GDM1 (cell line): ENCODE measurements at regions not wholly inside any gene's neighbourhood (a gene's known extent, or its start where the extent isn't known, plus 50 kb on each side); places are given as distances from the start of the nearest gene placed in this dataset.

ENCODE experiments used
- DNase-seq: peaks from one replicate; lab custom pipeline; 2025; lab: John Stamatoyannopoulos, UW

DNA sequence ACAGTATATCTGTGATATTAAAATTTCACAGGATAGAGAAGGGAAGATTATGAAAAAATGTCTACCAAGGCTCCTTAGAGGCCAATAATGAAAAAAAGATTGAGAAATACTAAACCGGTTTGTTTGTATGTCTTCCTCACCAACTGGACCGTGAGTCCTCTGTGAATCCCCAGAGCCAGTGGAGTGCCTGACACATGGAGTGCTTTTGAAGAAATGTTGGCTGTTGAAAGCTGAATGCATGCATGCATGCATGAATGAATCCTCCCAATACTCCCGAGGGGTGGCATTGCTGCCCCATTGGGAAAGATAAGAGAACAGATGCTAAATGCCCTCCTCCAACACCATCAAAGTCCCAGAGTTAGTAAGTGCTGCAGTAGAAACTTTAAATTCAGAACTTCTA, 152.7 kb upstream of the SERP2 start:
- DNase-seq = no peak

DNA sequence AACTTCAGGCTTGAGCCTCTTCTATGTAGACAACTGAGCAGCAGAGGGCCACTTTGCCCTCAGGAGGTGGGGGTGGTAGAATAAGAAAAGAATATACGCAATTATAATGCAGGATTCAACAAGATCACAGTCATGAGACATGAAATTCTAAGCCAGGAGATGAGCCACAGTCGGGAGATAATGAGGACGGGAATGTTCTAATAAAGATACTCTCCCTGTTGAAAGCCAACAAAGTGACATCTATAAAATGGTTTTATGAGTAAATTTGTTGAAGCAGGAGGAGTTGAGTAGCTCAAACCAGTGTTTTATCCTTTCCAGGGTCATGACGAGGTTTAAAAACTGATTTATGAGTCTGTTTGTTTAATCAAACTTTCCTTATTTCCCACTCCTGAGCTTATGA, 152.0 kb upstream of the SERP2 start:
- DNase-seq = no peak

DNA sequence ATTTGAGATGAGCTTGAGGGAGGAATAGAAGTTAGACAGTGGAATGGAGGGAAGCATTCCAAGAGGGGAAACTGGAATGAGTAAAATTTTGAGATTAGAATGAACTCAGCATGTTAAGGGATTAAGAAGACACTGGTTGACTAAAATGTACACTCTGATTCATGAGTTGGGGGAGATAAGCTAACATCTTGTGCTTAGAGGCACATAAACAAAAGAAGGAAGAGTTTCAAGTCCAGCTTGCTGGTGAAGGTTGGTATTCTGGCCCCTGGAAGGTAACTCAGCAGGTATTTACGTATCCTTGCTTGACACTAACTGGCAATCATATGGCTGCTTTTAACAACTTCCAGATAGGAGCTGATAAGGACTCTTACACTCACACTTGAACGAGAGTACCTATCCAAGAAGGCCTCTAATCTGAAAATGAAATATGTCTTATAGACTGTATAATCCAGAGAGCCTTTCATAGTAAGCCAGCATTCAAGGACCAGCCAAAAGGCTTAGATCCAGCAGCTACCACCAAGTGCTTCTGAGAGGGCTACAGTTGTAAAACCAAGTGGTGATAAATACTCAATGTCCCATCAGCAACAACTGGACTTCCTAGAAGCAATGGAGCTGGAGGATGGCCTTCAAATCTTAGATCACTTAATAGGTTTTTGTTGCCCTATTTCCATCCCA, 149.7 kb upstream of the SERP2 start:
- no peak for DNase-seq

DNA sequence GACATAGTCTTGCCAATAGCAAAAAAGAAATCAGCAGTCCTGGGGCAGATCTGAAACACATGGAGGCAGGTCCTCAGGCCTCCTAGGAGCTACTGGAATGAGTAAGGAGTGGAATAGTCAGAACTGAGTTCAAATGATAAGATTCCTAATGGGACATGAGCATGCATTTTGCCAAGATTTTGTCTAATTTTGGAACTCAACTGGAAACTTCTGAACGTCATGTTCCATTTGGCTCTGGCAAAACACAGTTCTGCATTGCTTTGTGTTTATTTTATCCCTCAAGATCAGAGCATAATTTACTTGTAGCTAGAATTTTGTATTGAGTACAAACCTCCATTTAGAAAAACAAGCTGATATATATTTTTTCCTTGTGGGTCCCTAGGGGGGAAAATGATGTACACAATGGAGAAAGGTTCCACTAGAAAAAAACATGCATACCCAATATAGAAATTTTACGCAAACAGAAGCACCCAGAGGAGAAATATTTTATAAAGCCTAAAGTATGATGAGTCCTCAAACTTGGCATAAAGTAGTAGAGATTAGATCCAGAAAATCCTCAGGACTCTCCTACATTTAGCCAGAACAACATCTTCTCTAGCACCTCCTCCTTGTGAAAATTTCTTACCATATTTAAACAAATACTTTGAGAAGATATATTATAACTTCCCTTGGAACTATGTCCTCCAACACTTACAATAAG, 149.0 kb upstream of the SERP2 start:
- DNase-seq = no peak

DNA sequence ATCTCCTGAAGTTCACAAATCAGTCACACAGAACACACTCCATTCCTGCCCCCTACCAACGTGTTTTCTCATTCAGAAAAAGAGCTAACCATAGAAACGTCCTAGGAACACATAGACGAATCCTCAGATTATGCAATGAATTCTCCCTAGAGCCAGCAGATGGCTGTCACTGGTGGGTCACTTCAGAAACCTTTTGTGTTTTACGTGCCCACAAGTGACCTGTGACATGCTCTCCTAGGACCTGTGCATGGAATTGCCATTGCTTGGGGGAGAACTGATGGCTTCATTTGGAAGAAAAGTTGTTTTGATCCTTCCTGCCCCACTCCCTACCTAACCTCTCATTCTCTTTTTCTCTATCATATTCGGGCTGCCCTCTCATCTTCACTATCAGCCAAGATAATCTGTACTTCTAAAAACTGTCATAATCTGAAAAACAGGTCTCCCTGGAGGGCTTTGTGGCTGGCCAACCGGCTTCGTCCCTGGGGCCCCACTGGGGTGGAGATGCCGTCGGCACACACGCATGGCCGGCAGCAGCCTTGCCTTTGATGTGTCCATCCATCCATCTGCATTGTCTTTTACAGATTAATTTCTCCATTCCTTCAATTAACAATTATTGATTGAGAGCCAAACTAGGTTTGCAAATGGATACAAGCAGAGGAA, 144.1 kb upstream of the SERP2 start:
- DNase-seq = no peak

DNA sequence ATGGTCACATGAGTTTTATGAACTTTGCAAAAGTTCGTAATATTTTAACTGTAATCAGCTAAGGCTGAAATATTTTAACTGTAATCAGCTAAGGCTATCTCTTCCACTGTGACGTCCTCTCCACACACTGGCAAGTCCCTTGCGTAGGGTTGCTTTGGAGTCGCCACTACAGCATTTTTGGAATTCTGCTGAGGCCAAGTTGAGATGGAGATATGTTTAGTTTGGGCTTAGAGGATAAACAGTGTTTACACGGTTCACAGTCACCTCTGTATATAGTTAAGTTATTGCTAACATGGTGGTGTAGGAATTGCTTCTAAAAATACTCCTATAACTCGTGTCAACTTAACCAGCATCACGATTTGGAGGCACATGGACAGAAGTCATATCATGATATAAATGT, 143.6 kb upstream of the SERP2 start:
- DNase-seq = no peak

DNA sequence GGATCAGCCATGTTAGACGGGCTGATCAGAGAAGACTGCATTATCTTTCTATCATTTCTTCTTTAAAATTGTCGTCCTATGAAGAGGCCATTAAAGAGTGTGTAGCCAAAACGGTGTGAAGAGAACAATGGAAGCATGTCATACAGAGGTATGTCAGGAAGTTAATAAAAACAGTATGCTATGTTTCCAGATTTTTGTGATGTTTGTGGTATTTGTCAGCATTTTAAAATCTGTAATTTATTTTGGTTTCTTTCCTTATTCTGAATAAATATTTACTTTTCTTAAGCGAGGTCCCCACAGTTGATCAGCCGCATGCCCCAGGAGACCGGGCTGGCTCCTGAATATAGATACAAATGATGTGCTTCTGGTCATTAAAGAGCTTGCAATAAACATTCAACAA, 142.9 kb upstream of the SERP2 start:
- no peak for DNase-seq

DNA sequence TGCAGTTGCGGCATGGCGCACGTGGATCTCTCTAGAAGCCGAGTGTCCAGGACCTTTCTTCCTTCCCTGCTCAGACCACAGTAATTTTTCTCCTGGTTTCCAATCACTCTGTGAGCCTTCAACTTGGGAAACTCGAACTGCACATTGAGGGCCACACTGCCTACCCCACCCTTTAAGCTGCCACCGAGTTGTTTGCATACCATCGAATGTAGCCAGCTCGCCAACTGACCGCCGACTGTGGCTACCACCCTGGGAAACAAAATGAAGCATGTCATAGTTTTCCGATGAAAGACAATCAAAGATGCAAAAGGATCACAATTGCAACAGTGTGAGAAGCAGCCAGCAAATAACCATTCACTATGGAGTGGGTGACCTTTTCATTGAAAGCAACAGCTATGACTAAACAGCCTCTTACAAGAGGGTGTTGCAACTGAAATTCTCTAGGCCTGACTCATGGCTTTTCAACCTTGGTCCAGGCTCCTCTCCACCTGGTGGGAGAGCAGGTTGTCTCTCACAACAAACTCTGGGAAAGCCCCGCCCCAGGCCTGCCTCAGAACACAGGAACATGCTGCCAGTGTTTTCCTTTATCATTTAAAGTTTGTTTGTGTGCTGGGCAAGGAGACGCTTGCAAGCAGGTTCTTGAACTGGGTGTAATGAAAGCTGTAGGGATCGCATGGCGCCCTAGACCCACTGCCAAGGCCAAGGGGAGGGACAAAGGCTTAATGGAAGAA, 141.7 kb upstream of the SERP2 start:
- DNase-seq = no peak

DNA sequence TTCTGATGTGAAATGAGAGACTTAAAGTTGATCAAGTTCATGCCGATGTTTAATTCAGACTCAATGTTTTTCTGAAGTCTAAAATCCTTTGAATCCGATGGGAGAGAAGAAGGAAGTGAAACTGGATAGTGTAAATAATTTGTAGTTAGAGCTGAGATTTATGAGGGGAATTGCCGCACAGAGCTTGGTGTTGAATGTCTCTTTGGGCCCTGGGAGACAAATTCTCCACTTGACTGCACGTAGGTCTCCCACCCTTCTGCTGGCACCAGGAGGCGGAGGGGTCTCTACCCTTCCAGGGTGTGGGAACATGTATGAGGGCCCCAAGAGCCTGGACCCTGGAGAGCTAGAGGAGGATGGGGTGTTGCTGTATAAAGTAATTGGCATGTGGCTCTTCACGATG, 140.8 kb upstream of the SERP2 start:
- DNase-seq = no peak

DNA sequence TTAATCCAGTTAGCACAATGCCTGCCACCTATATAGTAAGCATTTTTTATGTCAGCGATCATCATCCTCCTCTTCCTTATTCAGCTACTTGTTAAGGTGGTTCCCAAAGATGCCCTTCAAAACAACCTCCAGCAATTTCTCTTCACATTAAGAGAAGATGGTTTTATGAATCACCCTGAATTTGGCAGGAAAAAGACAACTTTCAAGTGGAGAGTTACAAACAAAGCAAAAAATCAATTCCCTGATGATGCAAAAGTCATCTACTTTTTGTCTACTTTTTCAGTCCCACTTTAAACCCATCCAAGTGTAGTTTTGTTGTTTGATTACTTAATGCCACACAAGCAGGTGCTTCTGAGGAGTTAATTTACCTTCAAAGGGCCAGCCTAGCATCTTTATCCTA, 139.1 kb upstream of the SERP2 start:
- no peak for DNase-seq

DNA sequence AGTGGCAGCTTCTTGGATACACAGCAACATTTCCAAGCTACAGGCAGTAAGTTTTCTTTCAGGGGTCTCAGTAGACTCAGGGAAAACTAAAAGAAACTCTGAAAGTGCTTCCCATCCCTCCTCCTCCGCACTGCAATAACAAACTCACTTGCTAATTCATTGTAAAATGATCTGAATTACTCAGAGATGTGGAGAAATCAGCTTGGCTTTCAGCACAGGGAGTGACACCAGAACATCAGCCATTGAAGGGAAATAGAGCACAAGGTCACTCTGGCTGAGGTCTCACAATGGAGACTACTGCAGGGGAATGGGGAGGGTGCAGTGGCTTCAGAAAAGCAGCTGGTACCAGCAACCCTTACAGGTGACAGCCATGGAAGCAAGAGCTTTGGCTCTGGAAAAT, 137.3 kb upstream of the SERP2 start:
- DNase-seq = no peak

DNA sequence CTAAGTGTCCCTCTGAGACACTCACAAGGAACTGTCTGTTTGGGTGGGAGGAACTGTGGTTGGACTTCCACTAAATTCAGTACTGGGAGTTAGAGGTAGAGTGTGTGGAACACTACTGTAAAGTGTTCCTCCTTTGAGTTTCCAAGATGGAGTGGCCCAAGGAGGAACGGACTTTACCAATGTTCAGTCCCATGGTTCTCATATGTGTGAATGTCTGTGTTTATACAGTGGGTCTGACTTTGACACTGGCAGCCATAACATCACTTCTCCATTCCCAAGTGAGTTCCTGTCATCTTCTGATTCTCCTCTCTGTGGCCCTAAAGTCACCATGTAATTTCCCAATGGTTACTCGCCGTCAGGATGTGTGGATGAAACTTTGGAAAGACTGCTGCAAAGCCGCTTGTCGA, 136.8 kb upstream of the SERP2 start:
- DNase-seq = no peak

DNA sequence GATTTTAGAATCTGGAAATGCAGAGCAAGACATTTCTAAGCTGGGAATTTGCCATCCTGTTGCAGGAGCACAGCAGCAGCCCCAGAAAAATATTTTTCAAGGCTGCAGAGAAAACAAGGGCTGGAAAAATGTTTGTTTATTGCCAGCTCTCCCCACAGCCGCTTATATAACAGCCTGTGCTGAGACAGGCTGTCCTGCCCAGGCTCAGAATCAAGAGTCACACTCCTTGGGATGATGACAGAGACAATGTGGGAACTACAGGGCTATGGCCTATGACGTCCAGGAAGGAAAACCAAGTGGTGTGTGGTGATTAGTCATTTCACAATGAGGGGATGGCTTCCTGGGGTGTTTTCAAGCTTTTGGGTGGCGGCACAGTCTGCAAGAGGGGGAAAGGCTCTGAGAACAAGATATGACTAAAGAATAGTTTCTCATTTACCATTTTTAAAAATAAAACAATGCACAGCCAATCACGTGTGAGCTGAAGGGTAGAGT, 136.3 kb upstream of the SERP2 start:
- DNase-seq = peak; percentile 85

DNA sequence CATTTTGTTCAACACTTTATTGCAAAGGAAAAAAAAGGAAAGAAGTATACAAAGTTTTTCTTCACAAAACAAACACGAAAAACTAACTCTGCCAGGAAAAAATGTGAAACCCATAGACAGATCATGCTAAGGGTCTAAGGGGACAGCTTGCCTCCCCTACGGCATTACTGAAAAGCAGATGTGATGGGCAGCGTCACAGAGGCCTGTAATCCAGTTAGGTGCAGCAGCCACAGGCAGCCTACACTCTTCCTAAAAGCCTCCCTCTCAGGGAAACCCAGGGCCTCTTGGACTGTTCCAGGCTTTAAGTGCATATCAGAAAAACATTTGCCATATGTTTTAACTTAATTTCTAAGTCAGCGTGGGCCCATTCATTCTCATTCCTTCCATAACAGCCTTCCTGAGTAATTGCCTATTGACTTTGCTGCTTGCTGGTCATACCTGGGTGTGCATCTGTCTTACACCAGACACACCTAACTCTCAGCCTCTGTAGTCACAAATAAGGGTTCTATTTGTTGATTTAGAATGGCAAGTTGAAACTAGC, 135.7 kb upstream of the SERP2 start:
- no peak for DNase-seq

DNA sequence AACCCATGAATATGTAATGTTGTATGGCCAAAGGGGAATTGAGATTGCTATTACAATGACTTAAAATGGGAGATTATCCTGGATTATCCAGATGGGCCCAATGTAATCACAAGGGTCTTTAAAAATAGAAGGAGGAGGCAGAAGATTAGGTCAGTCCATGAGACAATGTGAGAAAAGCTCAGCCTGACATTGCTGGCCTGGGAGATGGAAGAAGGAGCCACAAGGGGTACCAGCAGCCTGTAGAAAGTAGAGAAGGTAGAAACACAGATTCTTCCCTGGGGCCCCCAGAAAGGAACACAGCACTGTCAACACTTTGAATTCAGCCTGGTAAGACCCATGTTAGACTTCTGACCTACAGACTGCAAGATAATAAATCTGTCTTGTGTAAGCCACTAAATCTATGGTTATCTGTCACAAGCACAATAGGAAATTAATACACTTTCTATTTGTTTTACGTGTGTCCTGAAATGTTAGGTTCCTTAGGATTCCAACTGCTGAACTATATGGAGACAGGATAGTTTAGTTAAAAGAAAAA, 132.9 kb upstream of the SERP2 start:
- DNase-seq = no peak

DNA sequence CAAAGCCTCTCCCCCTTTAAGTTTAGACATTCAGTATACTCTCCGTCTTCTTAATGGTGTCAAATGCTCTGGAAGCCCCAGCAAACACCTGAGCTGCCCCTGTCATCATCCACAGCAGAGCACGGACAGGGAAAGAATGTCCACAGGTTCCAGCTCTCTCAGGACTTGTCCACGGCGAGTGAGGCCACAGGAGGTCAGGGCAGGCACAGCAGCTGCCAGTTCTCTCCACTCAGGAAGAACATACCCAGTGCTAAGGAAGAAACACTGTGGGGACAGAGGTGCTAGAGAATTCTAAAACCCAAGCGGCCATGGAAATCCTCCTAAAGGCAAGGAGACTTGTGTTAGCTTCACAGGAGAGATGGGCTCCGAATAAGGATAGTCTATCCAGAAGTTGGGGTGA, 132.0 kb upstream of the SERP2 start:
- DNase-seq = no peak

DNA sequence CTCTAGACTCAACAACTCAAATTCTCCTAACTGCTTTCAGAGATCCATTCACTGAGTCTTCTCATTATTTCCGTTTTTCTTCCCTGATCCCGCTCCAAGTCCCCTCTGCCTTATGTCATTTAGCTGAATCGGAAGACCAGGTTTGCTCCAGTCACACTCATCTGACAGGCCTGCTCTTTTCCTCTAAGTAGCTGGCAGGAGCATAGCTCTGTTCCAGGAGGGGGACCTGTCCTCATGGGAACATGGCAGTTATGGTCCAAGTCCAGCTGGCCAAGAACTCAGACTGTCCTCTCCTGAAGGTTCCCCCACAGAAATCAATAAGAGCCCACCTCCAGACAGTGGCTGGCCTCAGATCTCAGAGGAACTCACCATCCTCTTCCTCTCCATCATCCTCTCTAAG, 130.9 kb upstream of the SERP2 start:
- DNase-seq = no peak

DNA sequence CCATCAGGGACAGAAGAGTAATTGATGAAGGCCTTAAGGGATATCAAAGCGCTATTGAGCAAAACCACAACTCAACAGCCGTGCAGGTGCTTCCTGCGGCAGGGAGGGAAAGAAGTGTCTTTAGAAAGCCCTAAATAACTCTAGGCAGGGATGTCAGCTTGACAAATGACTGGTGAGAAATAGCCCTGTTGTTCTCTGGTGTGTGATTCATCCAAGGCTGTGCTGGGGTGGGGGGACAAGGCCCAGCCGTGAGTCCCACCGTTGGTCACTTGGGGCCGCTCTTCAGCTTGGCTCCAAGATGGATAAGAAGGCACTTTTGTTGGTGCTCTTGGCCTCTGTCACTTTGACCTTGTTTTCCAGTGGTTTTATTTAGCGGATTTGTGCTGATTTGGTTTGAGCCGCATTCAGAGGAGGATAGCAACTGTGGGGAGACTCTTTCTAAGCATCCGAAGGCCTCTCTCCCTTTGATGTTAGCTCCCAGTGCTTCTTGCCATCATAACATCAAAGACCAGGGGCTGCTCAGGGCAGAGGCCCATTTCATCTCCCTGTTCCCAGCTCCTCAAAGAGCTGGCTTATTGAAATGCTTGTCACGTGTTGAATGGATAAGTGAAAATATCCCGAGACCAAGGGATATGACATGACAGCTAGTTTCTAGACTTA, 130.3 kb upstream of the SERP2 start:
- DNase-seq = peak; percentile 97

DNA sequence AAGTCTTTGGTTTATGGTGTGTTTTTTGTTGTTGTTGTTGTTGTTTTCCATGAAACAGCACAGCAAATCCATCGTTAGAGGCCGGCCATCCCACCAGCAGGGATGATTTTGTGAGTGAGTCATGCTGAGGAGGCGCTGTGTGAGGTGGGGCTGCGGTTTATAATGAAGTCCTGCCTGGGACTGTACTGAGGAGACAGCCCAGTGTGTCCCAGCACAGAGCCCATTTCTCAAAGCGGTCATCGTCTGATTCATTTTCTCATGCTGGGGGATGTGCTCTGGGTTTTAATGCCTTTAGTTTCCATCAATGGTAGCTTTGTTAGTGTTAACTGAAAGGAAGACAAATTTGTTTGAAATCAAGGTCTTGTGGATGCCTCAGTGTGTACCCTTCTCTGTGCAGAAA, 129.3 kb upstream of the SERP2 start:
- no peak for DNase-seq

DNA sequence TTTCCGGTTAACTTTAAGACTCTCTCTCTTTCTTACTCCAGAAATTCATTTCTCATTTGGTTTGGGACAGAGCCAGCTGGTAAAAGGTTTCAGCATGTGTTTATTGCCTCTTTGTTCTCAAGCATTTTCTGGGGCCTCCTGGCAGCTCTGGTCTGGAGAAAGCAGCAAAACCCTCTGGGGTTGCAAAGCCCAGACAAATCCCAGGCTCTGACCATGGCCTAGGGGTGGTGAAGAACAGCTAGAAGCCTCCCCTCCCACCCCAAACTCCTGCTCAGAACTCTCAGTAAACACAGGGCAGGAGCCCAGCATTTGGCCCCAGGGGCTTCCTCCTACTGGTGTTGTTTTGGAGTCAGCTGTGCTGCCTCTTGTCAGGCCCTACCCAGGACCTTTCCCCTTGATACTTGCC, 124.2 kb upstream of the SERP2 start:
- DNase-seq = no peak

DNA sequence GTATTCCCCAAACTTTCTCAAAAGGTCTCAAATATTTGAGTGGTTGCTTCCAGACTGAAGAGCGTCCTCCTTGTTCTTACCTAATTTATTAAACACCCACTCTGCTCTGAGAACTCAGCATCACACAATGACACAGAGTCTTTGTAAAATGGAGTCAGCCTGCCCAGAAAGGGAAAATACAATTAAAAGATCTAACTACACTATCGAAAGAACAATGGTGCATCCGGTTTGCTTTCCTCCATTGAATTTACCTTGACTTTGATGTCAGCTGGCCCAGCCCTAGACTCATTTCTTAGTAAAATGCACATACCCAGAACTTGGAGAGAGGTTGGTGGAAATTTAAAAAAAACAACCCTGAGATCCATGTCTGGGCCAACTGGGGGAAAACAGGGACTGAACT, 120.7 kb upstream of the SERP2 start:
- no peak for DNase-seq
